HUES6 (cell line): ENCODE measurements at regions not wholly inside any gene's neighbourhood (a gene's known extent, or its start where the extent isn't known, plus 50 kb on each side); places are given as distances from the start of the nearest gene placed in this dataset.

Experiments
- H3K27ac ChIP-seq: 2 replicates; pipeline ENCODE4 v1.7.0; 2013; ENCODE audit warnings: low read depth, mild to moderate bottlenecking, low read length, inconsistent platforms
- H3K27me3 ChIP-seq: 2 replicates; pipeline ENCODE4 v1.6.1; 2013; ENCODE audit warnings: low read length; ENCODE audit not compliant: control insufficient read depth, insufficient read depth
- H3K36me3 ChIP-seq: 2 replicates; pipeline ENCODE4 v1.6.1; 2013; ENCODE audit warnings: low read length; ENCODE audit not compliant: control insufficient read depth, insufficient read depth
- H3K4me1 ChIP-seq: 2 replicates; pipeline ENCODE4 v1.6.1; 2013; ENCODE audit warnings: low read length; ENCODE audit not compliant: control insufficient read depth, insufficient read depth
- H3K4me3 ChIP-seq: 2 replicates; pipeline ENCODE4 v1.5.1; 2013; ENCODE audit warnings: low read depth, low read length
- H3K9ac ChIP-seq: one replicate; pipeline ENCODE4 v1.6.1; 2013; ENCODE audit warnings: mild to moderate bottlenecking, low read length
- H3K9me3 ChIP-seq: 2 replicates; pipeline ENCODE4 v1.6.1; 2013; ENCODE audit warnings: low read depth, low read length; ENCODE audit not compliant: control insufficient read depth, insufficient read depth

DNA sequence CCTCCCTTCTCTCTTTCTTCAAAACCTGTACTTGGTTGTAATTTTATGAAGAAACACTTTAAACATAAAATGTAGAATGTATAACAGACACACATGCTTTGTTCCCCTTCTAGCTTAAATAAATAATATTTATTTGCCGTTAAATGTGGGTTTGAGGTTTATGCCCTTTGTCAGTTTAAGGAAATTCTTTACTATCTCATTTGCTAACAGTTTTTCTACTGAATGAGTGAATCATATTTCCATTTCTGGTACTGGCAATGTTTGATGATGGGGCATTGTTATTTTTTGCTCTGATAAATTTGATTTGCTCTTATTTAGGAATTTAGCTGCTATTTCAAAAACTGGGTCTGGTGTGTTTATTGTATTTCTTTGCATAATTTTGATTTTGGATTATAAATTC is 555.6 kb downstream of the CCDC85A start:
- 0 out of 2 replicates have a peak, but pooled peaks cover 5% of the 10 kb centered on the region for H3K9me3 ChIP-seq
- no peak overlapping the region for H3K27ac ChIP-seq
- H3K27me3 ChIP-seq, result no peaks in the 10 kb centered on the region
- H3K9ac ChIP-seq, result no peak overlapping the region
- no peaks in the 10 kb centered on the region; the same call in 1 of the 2 replicates for H3K4me1 ChIP-seq
- H3K36me3 ChIP-seq, result no peaks in the 10 kb centered on the region
- no peak overlapping the region for H3K4me3 ChIP-seq

DNA sequence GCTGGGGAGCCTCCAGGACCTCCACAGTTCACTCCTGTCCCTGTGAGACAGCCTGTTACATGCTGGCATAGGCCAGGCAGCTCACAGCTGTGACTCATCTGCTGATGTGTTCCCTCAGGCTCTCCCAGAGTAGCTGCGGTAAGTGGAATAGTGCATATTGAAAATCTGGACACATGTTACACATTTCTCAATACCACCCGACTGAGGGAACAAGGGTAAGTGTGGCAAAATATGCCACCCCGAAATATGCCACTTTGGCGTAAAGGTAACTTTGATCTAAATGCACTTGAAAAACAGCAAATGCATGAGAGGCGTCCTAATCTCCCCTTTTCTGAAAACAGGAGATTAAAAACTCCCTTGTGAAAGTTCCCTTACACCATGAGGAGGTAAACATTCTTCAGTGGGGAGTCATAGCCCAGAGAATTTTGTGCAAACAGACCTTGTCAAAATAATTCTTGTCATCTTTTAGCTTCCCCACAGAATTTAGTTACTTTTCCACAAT is 557.9 kb downstream of the CCDC85A start:
- Histone ChIP-seq H3K9me3 (no peaks in the 10 kb centered on the region), H3K9ac (no peak overlapping the region), H3K4me3 (no peak overlapping the region), H3K27me3 (no peaks in the 10 kb centered on the region), H3K27ac (no peak overlapping the region), H3K4me1 (no peaks in the 10 kb centered on the region; the same call in 1 of the 2 replicates), H3K36me3 (no peaks in the 10 kb centered on the region)

DNA sequence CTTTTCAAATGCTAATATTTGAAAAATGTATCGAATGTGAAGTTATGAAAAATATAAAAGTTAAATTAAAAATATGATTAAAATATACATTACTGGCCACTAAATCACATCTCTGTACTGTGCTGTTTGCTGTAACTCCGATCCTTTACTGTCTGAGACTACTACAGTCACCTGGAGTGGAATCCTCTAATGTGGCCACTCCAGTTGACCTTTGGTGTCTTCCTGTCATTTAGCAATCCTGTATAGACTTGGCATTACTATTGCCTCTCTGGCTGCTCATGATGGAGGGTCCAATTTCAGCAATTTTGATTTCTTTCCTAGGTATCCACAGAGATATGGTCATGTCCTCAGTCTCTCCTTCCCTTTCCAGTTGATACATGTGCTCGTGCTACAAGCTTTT is 560.0 kb downstream of the CCDC85A start:
- no peaks in the 10 kb centered on the region; the same call in 1 of the 2 replicates for H3K4me1 ChIP-seq
- H3K27ac ChIP-seq, result no peak overlapping the region
- no peaks in the 10 kb centered on the region for H3K36me3 ChIP-seq
- no peaks in the 10 kb centered on the region for H3K9me3 ChIP-seq
- no peaks in the 10 kb centered on the region for H3K27me3 ChIP-seq
- no peak overlapping the region for H3K9ac ChIP-seq
- H3K4me3 ChIP-seq, result no peak overlapping the region

DNA sequence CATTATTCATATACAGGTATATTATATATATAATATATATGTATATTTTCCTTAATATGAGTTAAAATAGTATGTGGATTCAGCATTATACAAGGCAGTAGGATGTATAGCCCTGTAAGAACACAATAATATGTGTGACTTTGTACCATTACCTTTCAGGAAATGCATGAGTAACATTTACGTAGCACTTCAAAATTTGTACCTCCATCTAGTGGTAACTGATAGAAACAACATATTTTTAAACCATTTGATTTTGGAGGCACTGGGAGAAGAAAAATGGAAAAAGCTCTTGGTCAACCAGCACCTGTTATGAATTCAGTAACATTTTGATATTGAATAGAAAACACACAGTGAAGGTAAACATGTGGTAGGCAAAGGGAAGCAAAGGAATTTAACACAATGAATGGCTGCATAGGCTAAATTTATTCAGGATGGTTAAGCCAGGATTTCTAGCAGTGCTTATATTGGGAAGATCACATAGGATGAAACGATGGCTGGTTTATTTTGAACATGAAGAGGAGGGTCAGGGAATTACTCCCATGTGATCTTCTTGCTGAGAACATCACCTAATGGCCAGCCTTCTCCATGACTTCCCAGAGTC is 565.5 kb downstream of the CCDC85A start:
- Histone ChIP-seq H3K4me3 (no peak overlapping the region), H3K27ac (no peak overlapping the region), H3K9ac (no peak overlapping the region), H3K27me3 (no peaks in the 10 kb centered on the region), H3K4me1 (no peaks in the 10 kb centered on the region), H3K9me3 (no peaks in the 10 kb centered on the region), H3K36me3 (no peaks in the 10 kb centered on the region)

DNA sequence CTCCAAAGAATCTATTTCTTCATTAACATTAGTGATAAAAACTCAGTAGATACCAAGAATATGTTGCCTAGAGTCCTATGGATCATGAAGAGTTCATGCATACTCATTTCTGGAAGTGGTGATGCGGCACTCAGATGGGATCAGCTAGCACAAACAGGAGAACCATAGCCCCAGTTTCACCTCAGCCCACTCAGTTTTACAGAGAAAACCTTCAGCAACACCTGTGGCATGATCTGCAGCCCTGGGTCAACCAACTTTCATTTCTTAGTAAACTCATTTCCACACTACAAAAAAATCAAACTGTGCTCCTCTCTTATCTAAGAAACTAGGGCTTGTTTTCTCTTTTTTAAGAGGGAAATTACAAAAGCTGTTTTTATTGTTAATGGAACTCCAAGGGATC is 569.4 kb downstream of the CCDC85A start:
- no peaks in the 10 kb centered on the region for H3K27me3 ChIP-seq
- H3K9ac ChIP-seq, result no peak overlapping the region
- no peak overlapping the region for H3K27ac ChIP-seq
- no peak overlapping the region for H3K4me3 ChIP-seq
- H3K4me1 ChIP-seq, result no peaks in the 10 kb centered on the region
- no peaks in the 10 kb centered on the region for H3K9me3 ChIP-seq
- H3K36me3 ChIP-seq, result no peaks in the 10 kb centered on the region

DNA sequence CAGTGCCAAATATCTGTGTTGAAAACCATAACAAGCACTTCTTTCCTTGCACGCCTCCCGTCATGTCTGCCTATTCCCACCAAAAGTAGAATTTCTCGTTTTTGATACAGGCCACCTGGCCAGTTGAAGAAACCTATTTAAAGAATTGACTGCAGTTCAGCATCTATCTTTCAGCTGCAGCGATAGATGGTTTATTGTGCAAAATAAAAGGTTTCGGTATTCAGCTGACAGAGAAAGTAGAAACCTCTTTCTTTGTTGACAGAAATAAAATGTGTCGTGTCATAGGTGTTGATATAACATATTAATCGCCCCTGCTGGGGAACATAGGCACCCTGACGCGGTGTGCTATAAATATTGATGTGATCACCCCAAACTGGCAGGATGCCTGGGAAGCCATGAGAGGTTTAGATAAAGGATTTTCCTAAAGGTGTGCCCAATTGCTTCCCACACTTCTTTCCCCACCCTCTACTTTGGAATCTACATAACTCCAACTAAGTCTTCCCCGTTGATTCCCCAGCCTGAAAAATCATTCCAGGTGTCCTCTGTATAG is 570.4 kb downstream of the CCDC85A start:
- Histone ChIP-seq H3K36me3 (no peaks in the 10 kb centered on the region), H3K27me3 (no peaks in the 10 kb centered on the region), H3K9me3 (no peaks in the 10 kb centered on the region), H3K27ac (no peak overlapping the region), H3K4me3 (no peak overlapping the region), H3K9ac (no peak overlapping the region), H3K4me1 (no peaks in the 10 kb centered on the region)

DNA sequence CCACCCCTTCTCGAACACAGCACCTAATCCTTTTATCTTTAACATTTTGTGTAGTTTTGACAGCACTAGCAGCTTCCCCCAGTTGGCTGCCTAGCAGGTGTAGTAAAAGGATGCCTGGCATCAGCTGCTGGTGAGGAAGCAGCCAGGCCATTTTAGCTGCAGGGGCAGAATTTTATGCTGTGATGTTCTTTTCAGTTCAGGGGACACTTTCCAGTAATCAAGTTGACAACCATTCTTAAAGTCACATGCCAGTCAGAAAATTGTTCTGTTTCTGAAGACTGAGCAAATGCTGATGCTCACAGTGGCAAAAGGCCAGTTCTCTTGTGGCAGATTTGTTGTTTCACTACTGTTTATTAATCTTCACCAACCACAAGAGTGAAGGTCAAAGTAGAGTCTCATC is 570.8 kb downstream of the CCDC85A start:
- Histone ChIP-seq H3K4me3 (no peak overlapping the region), H3K9me3 (no peaks in the 10 kb centered on the region), H3K27ac (no peak overlapping the region), H3K9ac (no peak overlapping the region), H3K27me3 (no peaks in the 10 kb centered on the region), H3K36me3 (no peaks in the 10 kb centered on the region), H3K4me1 (no peaks in the 10 kb centered on the region)

DNA sequence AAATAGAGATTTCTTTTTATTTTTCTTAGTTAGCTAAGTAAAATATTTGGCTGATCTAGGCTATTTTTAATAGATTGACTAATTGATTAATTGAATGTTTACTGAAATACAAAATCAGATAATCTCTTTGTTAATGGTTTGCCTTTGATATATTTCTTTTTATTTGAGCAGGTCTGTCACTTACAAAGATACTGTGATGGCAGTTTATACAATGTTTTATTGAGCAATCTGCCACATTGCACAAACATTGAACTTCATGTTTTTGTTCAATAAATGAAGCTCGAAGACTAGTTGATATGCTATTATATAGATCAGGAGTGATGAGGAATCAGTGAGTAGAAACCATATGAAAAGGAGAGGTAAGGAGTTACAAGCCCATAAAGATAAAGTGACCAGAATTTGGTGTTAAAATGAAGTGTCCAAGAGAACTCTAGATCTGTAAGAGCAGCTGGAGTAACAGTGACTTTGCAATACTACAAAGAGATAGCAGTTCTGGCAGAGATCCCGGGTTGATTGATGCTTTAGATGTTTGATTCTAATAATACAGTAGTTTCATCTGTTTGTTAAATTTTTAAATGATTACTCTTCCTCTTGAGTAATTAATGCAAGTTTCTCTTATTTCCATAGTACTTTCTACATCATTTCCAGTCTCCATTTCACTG is 574.2 kb downstream of the CCDC85A start:
- H3K4me1 ChIP-seq, result no peaks in the 10 kb centered on the region
- no peak overlapping the region for H3K9ac ChIP-seq
- H3K9me3 ChIP-seq, result no peaks in the 10 kb centered on the region
- no peak overlapping the region for H3K4me3 ChIP-seq
- no peaks in the 10 kb centered on the region for H3K36me3 ChIP-seq
- no peak overlapping the region for H3K27ac ChIP-seq
- H3K27me3 ChIP-seq, result no peaks in the 10 kb centered on the region

DNA sequence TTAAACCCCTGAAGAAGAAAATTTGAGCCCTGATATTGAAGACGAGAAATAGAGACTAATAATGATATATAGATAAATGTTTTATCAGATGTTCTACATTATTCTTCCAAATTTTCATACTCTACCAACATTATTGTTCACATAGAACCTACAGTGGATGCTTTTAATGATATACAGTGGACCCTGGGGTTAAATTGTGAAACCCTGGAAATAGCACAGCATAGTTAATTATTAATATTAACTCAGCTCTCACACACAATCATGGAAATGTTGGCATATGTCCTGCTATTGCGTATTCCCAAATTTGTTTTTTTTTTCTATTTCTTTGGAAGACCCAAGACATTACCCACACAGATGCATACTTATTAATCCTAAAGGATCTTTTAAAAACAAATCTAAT is 579.9 kb downstream of the CCDC85A start:
- Histone ChIP-seq H3K4me3 (no peak overlapping the region), H3K4me1 (no peaks in the 10 kb centered on the region), H3K9ac (no peak overlapping the region), H3K27me3 (no peaks in the 10 kb centered on the region), H3K9me3 (no peaks in the 10 kb centered on the region), H3K27ac (no peak overlapping the region), H3K36me3 (no peaks in the 10 kb centered on the region)

DNA sequence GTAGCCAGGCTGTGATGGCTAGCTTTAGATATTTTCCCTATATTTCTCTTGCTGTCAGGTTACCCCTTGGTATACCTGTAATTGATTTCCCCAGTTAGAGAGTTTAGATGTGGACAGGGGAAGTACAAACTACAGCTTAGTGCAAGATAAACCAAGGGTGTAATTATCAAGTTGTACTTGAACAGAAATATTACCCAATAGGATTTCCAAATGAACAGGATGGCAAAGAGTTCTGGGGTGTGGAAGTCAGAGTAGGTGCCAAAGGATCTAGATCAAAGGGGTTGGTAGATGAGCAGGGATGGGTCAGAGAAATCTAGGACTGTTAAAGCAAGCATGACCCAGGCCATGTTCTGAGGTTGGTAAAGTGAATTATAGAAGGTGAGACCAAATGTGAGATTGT is 585.2 kb downstream of the CCDC85A start:
- Histone ChIP-seq H3K27me3 (no peaks in the 10 kb centered on the region), H3K27ac (no peak overlapping the region), H3K4me1 (no peaks in the 10 kb centered on the region), H3K9ac (no peak overlapping the region), H3K9me3 (no peaks in the 10 kb centered on the region), H3K36me3 (no peaks in the 10 kb centered on the region), H3K4me3 (no peak overlapping the region)

DNA sequence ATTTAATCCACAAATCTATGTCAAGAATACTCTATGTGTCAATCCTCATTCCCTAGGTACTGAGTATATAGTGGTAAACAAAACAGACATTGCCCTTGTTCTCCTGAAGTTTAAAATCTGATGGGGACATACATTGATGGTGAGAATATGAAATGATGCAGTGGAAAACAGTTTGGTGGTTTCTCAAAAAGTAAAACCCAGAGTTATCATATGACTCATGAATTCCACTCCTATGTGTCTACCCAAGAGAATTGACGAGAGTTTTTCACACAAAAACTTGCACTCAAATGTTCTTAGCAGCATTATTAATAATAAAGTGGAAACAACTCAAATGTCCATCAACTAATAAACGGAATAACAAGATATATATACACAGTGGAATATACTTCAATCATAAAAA is 586.7 kb downstream of the CCDC85A start:
- Histone ChIP-seq H3K36me3 (no peaks in the 10 kb centered on the region), H3K27ac (no peak overlapping the region)

More for the DNA sequence above, 586.7 kb downstream of the CCDC85A start:
- Histone ChIP-seq H3K9ac (no peak overlapping the region), H3K4me1 (no peaks in the 10 kb centered on the region), H3K27me3 (no peaks in the 10 kb centered on the region), H3K9me3 (no peaks in the 10 kb centered on the region), H3K4me3 (no peak overlapping the region)
